PFSK-1 (cell line): ENCODE measurements at regions not wholly inside any gene's neighbourhood (a gene's known extent, or its start where the extent isn't known, plus 50 kb on each side); places are given as distances from the start of the nearest gene placed in this dataset.

Experiments
- FOXP2 ChIP-seq: optimal IDR thresholded peaks from 2 replicates; pipeline ENCODE3; 2011; ENCODE audit warnings: borderline replicate concordance, control low read depth, inconsistent platforms; ENCODE audit not compliant: insufficient read depth; ENCODE audit errors: extremely low read length, extremely low read depth
- POLR2AphosphoS5 ChIP-seq: IDR thresholded peaks from 2 replicates; pipeline ENCODE4 v1.6.1; 2012; ENCODE audit warnings: low read depth, mild to moderate bottlenecking, control low read depth, low read length, moderate library complexity
- SIN3A ChIP-seq: IDR thresholded peaks from 2 replicates; pipeline ENCODE4 v1.6.1; 2012; ENCODE audit warnings: mild to moderate bottlenecking, low read length, moderate library complexity, borderline replicate concordance; ENCODE audit not compliant: insufficient read depth
- TAF1 ChIP-seq: IDR thresholded peaks from 2 replicates; pipeline ENCODE4 v1.6.1; 2012; ENCODE audit warnings: low read length, control low read depth, borderline replicate concordance; ENCODE audit not compliant: insufficient read depth
- TF ChIP-seq, protein P1 (sequence below), 2 experiments: IDR thresholded peaks; 2 replicates each; pipeline versions ENCODE4 v1.6.1 to v1.8.0; 2011 to 2012; ENCODE audit warnings: low read depth in 2 of 2, low read length in 2 of 2, control low read depth in 1 of 2, inconsistent platforms in 1 of 2, mild to moderate bottlenecking in 1 of 2, moderate library complexity in 1 of 2; ENCODE audit not compliant: insufficient read depth in 1 of 2

DNA sequence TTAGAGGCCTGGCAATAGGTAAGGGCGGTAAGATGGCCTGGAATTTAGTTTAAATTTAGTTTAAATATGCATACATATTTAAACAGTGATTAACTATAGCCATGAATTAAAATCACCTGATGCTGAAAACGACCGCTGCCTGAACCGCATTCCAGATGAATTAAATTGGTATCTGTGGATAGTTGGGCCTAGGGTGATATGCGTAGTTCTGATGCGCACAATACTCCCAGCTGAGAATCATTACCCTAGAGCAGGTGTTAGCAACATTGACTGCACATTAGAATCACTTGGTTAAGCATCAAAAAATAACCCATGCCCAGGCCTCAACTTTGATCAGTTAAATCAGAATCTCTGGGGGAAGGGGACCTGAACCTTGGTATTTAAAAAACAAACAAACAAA lies 432.4 kb downstream of the GBA3 start:
- TF ChIP-seq, protein P1, sequence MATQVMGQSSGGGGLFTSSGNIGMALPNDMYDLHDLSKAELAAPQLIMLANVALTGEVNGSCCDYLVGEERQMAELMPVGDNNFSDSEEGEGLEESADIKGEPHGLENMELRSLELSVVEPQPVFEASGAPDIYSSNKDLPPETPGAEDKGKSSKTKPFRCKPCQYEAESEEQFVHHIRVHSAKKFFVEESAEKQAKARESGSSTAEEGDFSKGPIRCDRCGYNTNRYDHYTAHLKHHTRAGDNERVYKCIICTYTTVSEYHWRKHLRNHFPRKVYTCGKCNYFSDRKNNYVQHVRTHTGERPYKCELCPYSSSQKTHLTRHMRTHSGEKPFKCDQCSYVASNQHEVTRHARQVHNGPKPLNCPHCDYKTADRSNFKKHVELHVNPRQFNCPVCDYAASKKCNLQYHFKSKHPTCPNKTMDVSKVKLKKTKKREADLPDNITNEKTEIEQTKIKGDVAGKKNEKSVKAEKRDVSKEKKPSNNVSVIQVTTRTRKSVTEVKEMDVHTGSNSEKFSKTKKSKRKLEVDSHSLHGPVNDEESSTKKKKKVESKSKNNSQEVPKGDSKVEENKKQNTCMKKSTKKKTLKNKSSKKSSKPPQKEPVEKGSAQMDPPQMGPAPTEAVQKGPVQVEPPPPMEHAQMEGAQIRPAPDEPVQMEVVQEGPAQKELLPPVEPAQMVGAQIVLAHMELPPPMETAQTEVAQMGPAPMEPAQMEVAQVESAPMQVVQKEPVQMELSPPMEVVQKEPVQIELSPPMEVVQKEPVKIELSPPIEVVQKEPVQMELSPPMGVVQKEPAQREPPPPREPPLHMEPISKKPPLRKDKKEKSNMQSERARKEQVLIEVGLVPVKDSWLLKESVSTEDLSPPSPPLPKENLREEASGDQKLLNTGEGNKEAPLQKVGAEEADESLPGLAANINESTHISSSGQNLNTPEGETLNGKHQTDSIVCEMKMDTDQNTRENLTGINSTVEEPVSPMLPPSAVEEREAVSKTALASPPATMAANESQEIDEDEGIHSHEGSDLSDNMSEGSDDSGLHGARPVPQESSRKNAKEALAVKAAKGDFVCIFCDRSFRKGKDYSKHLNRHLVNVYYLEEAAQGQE (IDR thresholded peaks at IDR 0.05; ENCODE audit: insufficient read depth in 1 of 2, low read depth in 2 of 2, low read length in 2 of 2), result no peak
- TF ChIP-seq FOXP2, result no peak
- no peak for TF ChIP-seq SIN3A
- no peak for TF ChIP-seq POLR2AphosphoS5
- TF ChIP-seq TAF1, result no peak

DNA sequence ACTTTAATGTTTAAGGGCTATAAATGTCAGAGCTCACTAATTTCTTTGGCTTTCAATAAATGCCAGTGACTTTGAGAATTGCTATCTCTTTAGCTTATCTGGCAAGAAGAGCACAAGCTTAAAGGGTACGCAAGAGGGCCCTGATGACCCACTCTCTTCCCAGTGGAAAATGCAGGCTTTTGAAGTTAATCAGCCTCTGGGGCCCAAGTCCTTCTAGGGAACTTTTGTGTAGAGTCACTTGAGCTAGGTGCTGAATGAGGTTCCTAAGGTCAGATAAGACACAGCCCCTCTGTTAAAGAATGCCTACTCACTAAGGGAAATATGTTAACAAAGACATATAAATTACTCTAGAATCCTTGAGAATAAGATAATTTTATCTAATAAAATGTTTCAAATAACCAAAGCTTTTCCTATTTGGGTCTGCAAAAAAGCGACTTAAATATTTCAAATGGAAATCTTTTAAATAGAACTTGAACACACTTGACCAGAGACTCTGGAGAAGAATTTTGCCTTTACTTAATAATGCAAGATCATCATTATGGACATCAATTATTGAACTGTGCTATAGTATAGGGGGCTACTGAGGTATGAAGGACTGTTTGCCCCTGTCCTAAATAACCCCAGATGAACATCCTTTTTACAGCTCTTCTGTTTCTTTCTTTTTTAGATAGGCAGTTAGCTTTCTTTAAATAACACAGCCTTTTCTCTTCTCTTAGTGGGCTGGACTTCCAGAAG lies 430.1 kb downstream of the GBA3 start:
- TF ChIP-seq, protein P1 (IDR thresholded peaks at IDR 0.05; ENCODE audit: insufficient read depth in 1 of 2, low read depth in 2 of 2, low read length in 2 of 2), result no peak
- TF ChIP-seq SIN3A, result no peak
- no peak for TF ChIP-seq FOXP2
- no peak for TF ChIP-seq POLR2AphosphoS5
- TF ChIP-seq TAF1, result no peak

GRCh38 chr4:23120374-23120773 lies 427.6 kb downstream of the GBA3 start:
- TF ChIP-seq FOXP2 (no peak), TAF1 (no peak), SIN3A (no peak), POLR2AphosphoS5 (no peak)
- TF ChIP-seq, protein P1 (IDR thresholded peaks at IDR 0.05; ENCODE audit: insufficient read depth in 1 of 2, low read depth in 2 of 2, low read length in 2 of 2), result no peak

- TF ChIP-seq FOXP2 (no peak), POLR2AphosphoS5 (no peak), TAF1 (no peak), SIN3A (no peak)
These were observed 425.1 kb downstream of the GBA3 start for GRCh38 chr4:23117826-23118225.

GRCh38 chr4:23114538-23114937 lies 421.8 kb downstream of the GBA3 start:
- TF ChIP-seq FOXP2 (no peak), SIN3A (no peak), TAF1 (no peak), POLR2AphosphoS5 (no peak)
- TF ChIP-seq, protein P1 (IDR thresholded peaks at IDR 0.05; ENCODE audit: insufficient read depth in 1 of 2, low read depth in 2 of 2, low read length in 2 of 2), result no peak
